ENCODE measurements at regions not wholly inside any gene's neighbourhood (a gene's known extent, or its start where the extent isn't known, plus 50 kb on each side); places are given as distances from the start of the nearest gene placed in this dataset.

DNA sequence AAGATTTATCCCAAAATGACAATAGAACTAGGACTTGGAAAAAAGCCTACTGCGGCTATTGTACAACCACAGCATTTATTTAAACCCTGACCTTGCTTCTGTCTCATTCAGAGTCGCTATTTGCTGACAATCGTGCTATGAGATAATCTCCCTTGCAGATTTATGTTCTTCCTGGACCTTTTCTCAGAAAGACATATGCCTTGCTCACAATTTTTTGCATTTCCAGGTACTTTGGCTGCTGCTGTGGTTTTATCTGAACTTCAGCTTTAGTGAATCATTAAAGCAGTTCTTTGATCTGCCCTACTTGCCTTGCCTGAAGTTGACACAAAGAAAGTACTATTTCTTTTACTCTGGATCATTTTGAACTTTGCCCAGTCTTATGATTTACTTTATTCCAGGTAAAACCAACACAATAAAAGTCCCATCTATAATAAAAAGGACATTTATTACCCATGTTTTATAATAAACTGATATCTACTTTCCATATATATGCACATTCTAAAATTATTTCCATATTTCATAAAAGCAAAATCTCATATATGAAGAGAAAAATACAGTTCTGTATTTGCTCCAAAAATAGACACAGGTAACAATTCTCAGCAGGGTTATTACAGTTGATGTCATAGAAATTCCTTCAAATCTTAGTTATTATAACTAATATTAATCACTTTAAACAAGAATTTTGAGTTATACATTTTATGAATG lies 63.4 kb upstream of the CARD18 start:
- TF ChIP-seq CTCF (conservative IDR thresholded peaks at IDR 0.05; ENCODE audit: control insufficient read depth, insufficient read depth, low read depth, low read length) = no peak
- DNase-seq (ENCODE audit: low read depth) = peak; percentile 20
- no peak overlapping the region for H3K4me3 ChIP-seq (ENCODE audit: control insufficient read depth, low read depth, low read length)

GRCh38 chr11:105202422-105202821 lies 62.9 kb upstream of the CARD18 start:
- no peak overlapping the region for H3K4me3 ChIP-seq (ENCODE audit: control insufficient read depth, low read depth, low read length)
- DNase-seq (ENCODE audit: low read depth) = no peak
- no peak for TF ChIP-seq CTCF (conservative IDR thresholded peaks at IDR 0.05; ENCODE audit: control insufficient read depth, insufficient read depth, low read depth, low read length)

- no peak for DNase-seq (ENCODE audit: low read depth)
- no peak overlapping the region for H3K4me3 ChIP-seq (ENCODE audit: control insufficient read depth, low read depth, low read length)
- no peak for TF ChIP-seq CTCF (conservative IDR thresholded peaks at IDR 0.05; ENCODE audit: control insufficient read depth, insufficient read depth, low read depth, low read length)
Observed at GRCh38 chr11:105201166-105201565, 61.6 kb upstream of the CARD18 start.

DNA sequence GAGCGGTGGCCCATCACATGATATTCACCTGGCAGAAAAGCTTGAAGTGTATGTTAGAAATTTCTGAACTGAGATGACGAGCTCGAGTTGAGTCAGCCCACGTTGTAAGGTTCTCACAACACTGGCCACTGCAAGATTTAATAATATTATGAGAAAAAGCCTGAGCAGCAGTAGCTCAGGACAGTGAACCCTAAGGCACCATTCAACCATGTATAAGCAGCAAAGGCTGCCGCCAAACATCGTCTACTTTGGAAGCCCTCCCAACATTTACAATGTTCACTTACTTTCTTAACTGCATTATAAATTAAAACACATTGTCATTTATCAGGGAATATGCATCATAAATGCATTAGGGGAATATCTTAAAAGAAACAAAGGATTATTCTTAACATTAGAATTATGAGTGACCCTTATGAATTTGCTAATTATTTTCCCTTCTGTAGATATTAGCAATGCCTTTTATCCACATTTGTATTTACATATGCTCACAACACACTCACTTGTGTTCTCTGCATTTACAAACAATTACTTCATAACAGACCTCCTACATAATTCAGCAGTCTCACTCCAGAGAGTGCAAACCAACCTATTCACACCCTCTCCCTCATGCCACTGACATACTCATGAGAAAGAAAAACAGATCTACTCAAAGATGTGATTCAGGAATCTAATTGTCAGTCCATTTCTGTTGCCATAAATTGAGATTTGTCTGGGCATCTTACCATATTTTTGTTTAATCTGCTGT lies 57.7 kb upstream of the CARD18 start:
- TF ChIP-seq CTCF (conservative IDR thresholded peaks at IDR 0.05; ENCODE audit: control insufficient read depth, insufficient read depth, low read depth, low read length) = no peak

DNA sequence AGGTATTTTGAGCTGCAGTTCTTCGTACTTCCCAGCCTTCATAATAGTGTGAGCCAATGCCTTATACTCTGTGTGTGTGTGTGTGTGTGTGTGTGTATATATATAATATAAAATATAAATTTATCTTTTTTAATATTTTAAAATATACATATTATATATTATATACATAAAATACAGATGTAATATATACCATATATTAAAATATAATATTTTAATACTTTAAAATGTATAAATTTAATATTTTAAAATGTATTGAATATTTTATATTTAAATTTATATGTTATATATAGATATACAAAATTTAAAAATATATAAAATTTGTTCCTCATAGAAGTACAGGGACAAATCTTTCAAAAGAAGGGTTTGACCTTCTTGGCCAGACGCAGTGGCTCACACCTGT lies 53.7 kb upstream of the CARD18 start:
- no peak for TF ChIP-seq CTCF (conservative IDR thresholded peaks at IDR 0.05; ENCODE audit: control insufficient read depth, insufficient read depth, low read depth, low read length)
- no peak overlapping the region for H3K4me3 ChIP-seq (ENCODE audit: control insufficient read depth, low read depth, low read length)
- no peak for DNase-seq (ENCODE audit: low read depth)

More for the DNA sequence above, 57.7 kb upstream of the CARD18 start:
- H3K4me3 ChIP-seq (ENCODE audit: control insufficient read depth, low read depth, low read length) = no peak overlapping the region
- DNase-seq (ENCODE audit: low read depth) = no peak

DNA sequence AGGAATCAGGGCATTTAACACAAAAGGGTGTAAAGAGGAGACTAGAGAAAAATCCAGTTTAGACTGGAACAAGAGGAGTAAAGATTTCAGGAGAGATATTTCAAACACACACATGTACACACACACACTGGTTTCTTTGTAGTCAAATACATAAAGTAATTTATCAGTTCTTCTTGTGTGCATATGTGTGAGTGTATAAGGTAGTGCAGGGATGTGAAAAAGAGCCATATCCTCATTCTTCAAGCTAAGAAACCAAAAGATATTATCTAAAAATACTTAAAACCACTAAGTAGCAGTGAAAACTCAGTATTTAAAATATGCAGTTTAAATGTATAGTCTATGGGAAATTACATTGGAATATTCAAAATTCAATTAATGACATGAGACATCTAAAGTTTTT lies 52.5 kb upstream of the CARD18 start:
- H3K4me3 ChIP-seq (ENCODE audit: control insufficient read depth, low read depth, low read length) = no peak overlapping the region
- TF ChIP-seq CTCF (conservative IDR thresholded peaks at IDR 0.05; ENCODE audit: control insufficient read depth, insufficient read depth, low read depth, low read length) = no peak
- DNase-seq (ENCODE audit: low read depth) = no peak

Data from fibroblast of mammary gland (primary cell).